ENCODE measurements at regions not wholly inside any gene's neighbourhood (a gene's known extent, or its start where the extent isn't known, plus 50 kb on each side); places are given as distances from the start of the nearest gene placed in this dataset.
"Not testable (repeated sequence)": the region's sequence is repeated elsewhere in the genome, so short reads cannot be mapped to it uniquely, and the experiment has no call there.

DNA sequence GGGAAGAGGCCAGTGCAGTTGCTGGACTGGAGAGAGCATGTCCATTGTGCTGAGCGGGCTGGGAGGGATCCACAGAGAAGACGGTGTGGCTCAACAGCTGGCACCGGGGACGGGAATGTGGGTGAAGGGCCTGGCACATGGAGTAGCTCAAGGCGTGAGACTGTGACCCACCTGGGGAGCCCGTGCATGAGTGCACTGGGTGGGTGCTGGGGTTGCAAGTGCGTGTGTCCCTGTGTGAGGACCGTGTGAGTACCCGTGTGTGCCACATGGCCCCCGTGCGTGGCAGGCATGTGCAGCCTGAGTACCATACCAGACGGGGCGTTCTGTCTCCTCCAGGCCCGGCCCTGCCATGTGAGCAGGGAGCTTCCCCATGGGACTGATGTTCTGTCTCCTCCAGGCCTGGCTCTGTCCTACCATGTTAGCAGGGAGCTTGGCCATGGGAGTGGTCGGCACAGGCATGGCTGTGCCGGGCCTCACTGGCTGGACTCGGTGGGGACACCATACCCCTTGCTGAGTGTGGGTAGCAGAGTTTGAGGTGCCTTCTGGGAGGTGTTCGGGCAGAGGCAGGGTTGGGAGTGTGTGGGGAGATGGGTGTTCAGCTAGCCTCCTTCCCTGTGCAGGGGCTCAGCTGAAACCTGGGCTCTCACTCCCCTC is 234.4 kb downstream of the TMEM121 start:
- TF ChIP-seq, protein P1, sequence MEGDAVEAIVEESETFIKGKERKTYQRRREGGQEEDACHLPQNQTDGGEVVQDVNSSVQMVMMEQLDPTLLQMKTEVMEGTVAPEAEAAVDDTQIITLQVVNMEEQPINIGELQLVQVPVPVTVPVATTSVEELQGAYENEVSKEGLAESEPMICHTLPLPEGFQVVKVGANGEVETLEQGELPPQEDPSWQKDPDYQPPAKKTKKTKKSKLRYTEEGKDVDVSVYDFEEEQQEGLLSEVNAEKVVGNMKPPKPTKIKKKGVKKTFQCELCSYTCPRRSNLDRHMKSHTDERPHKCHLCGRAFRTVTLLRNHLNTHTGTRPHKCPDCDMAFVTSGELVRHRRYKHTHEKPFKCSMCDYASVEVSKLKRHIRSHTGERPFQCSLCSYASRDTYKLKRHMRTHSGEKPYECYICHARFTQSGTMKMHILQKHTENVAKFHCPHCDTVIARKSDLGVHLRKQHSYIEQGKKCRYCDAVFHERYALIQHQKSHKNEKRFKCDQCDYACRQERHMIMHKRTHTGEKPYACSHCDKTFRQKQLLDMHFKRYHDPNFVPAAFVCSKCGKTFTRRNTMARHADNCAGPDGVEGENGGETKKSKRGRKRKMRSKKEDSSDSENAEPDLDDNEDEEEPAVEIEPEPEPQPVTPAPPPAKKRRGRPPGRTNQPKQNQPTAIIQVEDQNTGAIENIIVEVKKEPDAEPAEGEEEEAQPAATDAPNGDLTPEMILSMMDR (IDR thresholded peaks at IDR 0.05; ENCODE audit: low read depth, low read length) = no peak
- no peak overlapping the region for H3K27ac ChIP-seq
- H3K4me1 ChIP-seq (ENCODE audit: low read depth) = no peaks in the 10 kb centered on the region
- no peaks in the 10 kb centered on the region for H3K9me3 ChIP-seq (ENCODE audit: low read depth)
- no peak overlapping the region for H3K4me3 ChIP-seq
- no peaks in the 10 kb centered on the region for H3K36me3 ChIP-seq
- DNase-seq (ENCODE audit: low read depth in 1 of 2, low spot score in 1 of 2) = no peak
- H3K27me3 ChIP-seq = no peaks in the 10 kb centered on the region

- not testable (repeated sequence) for H3K27me3 ChIP-seq; H3K4me3 ChIP-seq; DNase-seq (ENCODE audit: low read depth in 1 of 2, low spot score in 1 of 2); H3K9me3 ChIP-seq (ENCODE audit: low read depth); H3K27ac ChIP-seq; H3K36me3 ChIP-seq; H3K4me1 ChIP-seq (ENCODE audit: low read depth)
Measured at GRCh38 chr14:105761345-105761740, 235.0 kb downstream of the TMEM121 start.

DNA sequence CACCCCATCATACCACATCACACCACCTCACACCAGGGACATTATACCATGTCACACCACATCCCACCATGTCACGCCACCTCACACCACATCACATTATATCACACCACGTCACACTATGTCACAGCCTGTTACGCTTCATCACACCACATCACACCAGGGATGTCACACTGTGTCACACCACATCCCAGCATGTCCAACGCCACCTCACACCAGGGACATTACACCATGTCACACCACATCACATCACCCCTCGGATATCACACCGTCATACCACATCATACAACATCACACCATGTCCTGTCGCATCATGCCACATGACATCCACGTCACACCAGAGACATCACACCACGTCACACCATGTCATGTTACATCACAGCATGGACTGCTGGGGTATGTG is 235.5 kb downstream of the TMEM121 start:
- Histone ChIP-seq H3K4me3 (no peak overlapping the region), H3K27ac (no peak overlapping the region), H3K9me3 (ENCODE audit: low read depth) (no peaks in the 10 kb centered on the region), H3K36me3 (no peaks in the 10 kb centered on the region), H3K4me1 (ENCODE audit: low read depth) (no peaks in the 10 kb centered on the region), H3K27me3 (no peaks in the 10 kb centered on the region)
- TF ChIP-seq, protein P1 (IDR thresholded peaks at IDR 0.05; ENCODE audit: low read depth, low read length) = no peak
- no peak for DNase-seq (ENCODE audit: low read depth in 1 of 2, low spot score in 1 of 2)

GRCh38 chr14:105762262-105762661 is 235.9 kb downstream of the TMEM121 start:
- H3K36me3 ChIP-seq; H3K4me3 ChIP-seq; H3K27me3 ChIP-seq; DNase-seq (ENCODE audit: low read depth in 1 of 2, low spot score in 1 of 2); H3K9me3 ChIP-seq (ENCODE audit: low read depth); H3K27ac ChIP-seq; H3K4me1 ChIP-seq (ENCODE audit: low read depth): not testable (repeated sequence)

GRCh38 chr14:105764254-105764901 is 238.0 kb downstream of the TMEM121 start:
- DNase-seq (ENCODE audit: low read depth in 1 of 2, low spot score in 1 of 2); H3K27ac ChIP-seq; H3K4me3 ChIP-seq; H3K4me1 ChIP-seq (ENCODE audit: low read depth); H3K27me3 ChIP-seq; H3K36me3 ChIP-seq; H3K9me3 ChIP-seq (ENCODE audit: low read depth): not testable (repeated sequence)

DNA sequence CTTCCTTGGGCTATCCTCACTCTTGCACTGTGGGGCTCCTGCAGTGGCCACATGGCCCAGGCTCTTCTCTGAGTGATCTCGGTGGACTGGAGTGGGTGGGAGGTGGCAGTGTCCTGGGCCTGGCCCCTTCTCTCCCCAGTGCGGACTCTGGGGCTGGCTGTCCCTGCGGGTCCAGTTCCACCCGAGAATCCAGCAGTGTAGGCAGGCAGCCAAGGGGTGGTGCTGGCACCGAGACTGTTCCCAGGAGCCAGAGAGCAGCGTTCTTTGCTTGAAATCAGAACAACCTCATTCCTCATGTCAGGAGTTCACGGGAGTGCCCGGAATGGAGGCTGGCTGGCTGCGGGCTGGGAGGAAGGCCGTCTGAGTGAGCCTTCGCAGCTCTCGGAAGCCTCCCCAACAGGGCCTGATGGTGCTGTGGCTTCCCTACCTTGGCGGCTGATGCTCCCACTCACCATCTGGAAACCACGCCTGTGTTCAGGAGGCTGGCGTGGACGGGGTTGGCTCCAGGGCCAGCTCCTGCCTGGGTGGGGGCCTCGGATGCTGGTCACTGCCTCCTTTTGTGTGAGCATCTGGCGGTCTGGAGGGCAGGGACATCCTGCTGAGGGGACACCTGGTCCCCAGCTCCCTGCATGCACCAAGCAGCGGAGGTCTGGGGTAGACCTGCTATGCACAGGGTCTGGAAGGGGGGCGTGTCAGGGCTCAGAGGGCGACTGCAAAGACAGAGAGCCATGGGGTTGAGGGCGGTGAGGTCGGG is 238.9 kb downstream of the TMEM121 start:
- DNase-seq (ENCODE audit: low read depth in 1 of 2, low spot score in 1 of 2); H3K36me3 ChIP-seq; H3K4me3 ChIP-seq; H3K9me3 ChIP-seq (ENCODE audit: low read depth); H3K27ac ChIP-seq; H3K4me1 ChIP-seq (ENCODE audit: low read depth); H3K27me3 ChIP-seq: not testable (repeated sequence)

GRCh38 chr14:105765893-105766614 is 239.7 kb downstream of the TMEM121 start:
- Histone ChIP-seq H3K36me3 (no peaks in the 10 kb centered on the region), H3K4me3 (no peak overlapping the region), H3K27ac (no peak overlapping the region), H3K27me3 (no peaks in the 10 kb centered on the region), H3K9me3 (ENCODE audit: low read depth) (no peaks in the 10 kb centered on the region), H3K4me1 (ENCODE audit: low read depth) (no peaks in the 10 kb centered on the region)
- DNase-seq (ENCODE audit: low read depth in 1 of 2, low spot score in 1 of 2) = no peak
- TF ChIP-seq, protein P1 (IDR thresholded peaks at IDR 0.05; ENCODE audit: low read depth, low read length) = no peak
